ENCODE measurements at regions not wholly inside any gene's neighbourhood (a gene's known extent, or its start where the extent isn't known, plus 50 kb on each side); places are given as distances from the start of the nearest gene placed in this dataset.

DNA sequence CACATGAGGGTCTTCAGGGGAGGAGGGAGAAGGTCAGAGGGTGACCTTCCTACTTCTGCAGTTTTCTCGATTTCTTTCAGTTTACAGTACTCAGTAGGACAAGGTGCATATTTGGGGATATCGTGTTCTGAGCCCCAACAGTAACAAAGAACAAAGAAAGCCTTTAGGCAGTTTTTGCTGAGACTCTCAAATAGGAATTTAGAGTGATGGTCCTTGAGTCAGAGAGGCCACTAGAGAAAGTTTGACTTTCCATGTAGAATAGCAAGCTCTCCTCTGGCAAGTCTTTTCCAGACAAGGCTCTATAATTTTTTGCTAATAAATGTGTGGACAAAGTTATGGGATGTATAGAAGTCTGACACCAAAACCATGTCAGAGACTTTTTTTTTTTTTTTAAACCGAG, 194.6 kb downstream of the TM9SF2 start:
- H3K4me3 ChIP-seq (replicated peaks; ENCODE audit: low read depth, low read length): no peak overlapping the region
- no peak for DNase-seq (ENCODE audit: extremely low read depth, low read depth)
- TF ChIP-seq, protein P1, sequence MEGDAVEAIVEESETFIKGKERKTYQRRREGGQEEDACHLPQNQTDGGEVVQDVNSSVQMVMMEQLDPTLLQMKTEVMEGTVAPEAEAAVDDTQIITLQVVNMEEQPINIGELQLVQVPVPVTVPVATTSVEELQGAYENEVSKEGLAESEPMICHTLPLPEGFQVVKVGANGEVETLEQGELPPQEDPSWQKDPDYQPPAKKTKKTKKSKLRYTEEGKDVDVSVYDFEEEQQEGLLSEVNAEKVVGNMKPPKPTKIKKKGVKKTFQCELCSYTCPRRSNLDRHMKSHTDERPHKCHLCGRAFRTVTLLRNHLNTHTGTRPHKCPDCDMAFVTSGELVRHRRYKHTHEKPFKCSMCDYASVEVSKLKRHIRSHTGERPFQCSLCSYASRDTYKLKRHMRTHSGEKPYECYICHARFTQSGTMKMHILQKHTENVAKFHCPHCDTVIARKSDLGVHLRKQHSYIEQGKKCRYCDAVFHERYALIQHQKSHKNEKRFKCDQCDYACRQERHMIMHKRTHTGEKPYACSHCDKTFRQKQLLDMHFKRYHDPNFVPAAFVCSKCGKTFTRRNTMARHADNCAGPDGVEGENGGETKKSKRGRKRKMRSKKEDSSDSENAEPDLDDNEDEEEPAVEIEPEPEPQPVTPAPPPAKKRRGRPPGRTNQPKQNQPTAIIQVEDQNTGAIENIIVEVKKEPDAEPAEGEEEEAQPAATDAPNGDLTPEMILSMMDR (IDR thresholded peaks at IDR 0.05; ENCODE audit: low read depth, low read length, missing control alignments): no peak

DNA sequence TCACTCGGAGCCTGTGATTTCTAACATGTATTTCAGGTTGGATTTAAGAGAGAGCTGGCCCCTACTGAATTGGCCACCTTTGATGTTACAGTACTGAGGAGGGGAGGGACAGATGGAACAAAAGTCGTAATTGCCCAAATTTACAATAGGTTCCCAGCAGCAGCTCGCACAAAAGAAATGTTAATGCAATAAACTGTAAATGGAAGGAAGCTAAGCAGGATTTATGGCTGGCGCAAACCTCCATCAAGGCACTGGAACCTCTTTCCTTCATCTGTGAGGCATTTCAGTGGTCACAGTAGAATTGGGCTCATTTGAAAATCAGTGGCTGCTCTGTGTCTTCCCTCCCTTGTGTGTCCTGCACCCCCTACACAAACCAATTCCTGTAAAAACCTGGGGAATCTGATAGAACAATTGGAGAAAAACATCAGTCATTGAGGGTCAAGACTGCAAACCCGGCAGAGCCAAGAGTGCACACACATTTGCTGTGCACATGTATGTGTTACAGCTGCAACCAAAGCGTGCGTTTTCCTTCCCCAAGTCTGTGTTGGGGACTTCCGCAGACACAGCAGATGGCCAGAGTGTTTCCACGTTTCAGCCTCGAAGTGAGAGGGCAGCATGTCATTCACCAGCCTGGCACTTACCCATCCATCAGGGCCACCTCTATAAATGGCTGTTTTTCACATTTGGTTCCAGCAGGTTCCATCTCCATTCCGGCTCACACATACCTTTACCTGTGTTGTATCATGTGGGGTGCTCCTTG, 192.8 kb downstream of the TM9SF2 start:
- TF ChIP-seq, protein P1 (IDR thresholded peaks at IDR 0.05; ENCODE audit: low read depth, low read length, missing control alignments): no peak
- H3K4me3 ChIP-seq (replicated peaks; ENCODE audit: low read depth, low read length): no peak overlapping the region
- DNase-seq (ENCODE audit: extremely low read depth, low read depth): peak; percentile 2

DNA sequence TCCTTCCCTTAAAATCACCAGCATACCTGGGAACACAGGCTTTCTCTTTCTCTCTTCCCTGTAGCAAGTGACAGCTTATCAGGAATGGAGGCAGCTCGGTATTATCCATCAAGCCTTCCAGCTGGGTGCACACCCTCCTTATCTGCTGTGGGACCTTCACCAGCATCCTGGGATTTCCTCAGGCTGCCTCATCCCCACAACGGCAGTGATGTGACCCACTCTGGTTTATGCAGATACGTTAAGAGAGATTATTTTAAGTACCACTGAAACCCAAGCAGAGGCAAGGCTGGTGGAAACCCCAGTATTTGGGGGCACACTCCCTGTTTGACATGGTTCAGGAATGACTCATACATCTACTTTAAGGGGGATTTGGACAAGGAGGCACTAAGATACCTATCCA, 192.1 kb downstream of the TM9SF2 start:
- TF ChIP-seq, protein P1 (IDR thresholded peaks at IDR 0.05; ENCODE audit: low read depth, low read length, missing control alignments): no peak
- H3K4me3 ChIP-seq (replicated peaks; ENCODE audit: low read depth, low read length): no peak overlapping the region
- DNase-seq (ENCODE audit: extremely low read depth, low read depth): no peak

DNA sequence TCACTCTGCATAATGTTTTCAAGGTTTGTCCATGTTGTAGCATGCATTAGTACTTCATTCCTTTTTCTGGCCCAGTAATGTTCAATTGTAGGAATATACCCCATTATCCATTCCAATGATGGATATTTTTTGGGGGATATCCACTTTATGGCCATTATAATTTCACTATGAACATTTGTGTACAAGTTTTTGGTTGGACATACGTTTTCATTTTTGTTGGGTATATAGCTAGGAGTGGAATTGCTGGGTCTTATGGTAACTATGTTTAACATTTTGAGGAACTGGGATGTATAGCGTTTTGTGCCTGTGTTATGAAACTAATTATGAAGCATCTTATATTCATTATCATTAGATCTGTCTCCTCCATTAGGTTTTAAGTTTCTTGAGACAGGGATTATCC, 191.6 kb downstream of the TM9SF2 start:
- H3K4me3 ChIP-seq (replicated peaks; ENCODE audit: low read depth, low read length): no peak overlapping the region
- TF ChIP-seq, protein P1 (IDR thresholded peaks at IDR 0.05; ENCODE audit: low read depth, low read length, missing control alignments): no peak

DNA sequence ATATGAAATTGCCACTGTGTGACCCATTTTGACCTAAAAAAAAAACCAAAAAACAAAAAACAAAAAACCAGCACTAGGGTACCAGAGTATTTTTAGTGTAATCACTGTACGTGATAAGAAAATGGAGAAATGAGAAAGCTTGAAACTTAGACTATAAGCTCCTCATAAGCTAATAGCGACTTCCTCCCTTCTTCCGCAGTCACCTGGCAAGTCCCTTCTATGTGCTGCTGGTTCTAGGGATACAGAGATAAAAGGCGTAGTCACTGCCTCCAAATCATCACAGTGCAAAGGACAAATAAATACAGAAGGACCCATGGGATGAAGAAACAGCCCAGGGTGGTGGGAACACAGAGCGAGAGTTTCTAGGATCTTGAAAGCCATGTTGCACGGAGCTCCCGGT, 190.3 kb downstream of the TM9SF2 start:
- DNase-seq (ENCODE audit: extremely low read depth, low read depth): no peak
- TF ChIP-seq, protein P1 (IDR thresholded peaks at IDR 0.05; ENCODE audit: low read depth, low read length, missing control alignments): no peak
- no peak overlapping the region for H3K4me3 ChIP-seq (replicated peaks; ENCODE audit: low read depth, low read length)

More for the DNA sequence above, 191.6 kb downstream of the TM9SF2 start:
- DNase-seq (ENCODE audit: extremely low read depth, low read depth): no peak

DNA sequence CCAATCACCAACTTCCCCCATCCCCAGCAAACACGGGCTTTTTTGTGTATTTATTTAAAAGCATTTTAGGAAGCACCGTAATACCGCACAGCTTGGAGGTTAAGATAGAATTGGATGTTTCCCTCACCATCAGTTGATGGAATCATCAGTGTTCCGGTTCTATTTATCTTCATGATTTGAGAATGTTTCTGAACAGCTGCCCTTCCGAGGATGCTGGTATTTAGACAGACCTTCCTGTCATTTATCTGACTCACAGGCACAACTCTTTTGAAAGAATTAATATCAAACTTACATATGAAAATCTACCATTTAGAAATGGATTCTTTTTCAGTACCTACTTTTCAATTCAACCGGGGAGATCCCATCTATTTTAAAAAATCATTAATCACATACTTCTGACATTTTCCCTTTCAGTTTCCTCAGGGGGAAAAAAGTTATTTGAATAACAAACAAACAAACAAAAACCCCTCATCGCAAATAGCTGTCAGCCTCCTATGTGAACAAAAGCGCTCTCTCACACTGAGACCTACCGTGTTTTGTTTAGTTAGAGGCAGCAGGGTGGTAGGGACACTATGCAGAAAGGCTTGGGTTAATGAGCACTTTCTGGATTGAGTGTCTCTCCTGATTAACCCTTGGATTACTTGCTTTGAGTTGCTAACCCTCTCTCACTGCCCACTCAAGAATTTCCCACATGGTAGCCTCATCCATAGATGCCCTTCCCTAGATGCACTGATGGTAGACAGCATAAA, 189.3 kb downstream of the TM9SF2 start:
- no peak overlapping the region for H3K4me3 ChIP-seq (replicated peaks; ENCODE audit: low read depth, low read length)
- TF ChIP-seq, protein P1 (IDR thresholded peaks at IDR 0.05; ENCODE audit: low read depth, low read length, missing control alignments): no peak
- no peak for DNase-seq (ENCODE audit: extremely low read depth, low read depth)

Data from HFF-Myc (cell line).